IMR-90 (cell line): ENCODE measurements at regions not wholly inside any gene's neighbourhood (a gene's known extent, or its start where the extent isn't known, plus 50 kb on each side); places are given as distances from the start of the nearest gene placed in this dataset.

Experiments used
- ATAC-seq: fragments of 200-7000 bp; cut with Tn5 transposase; 2 replicates; pipeline ENCODE4 v1.9.1; 2020; ENCODE audit warnings: low read depth, mild to moderate bottlenecking, moderate library complexity
- BruUV-seq: library from RNA; stranded (reverse); fragments of 400-500 nt; replicated peaks from 2 replicates; lab custom pipeline; 2021; lab: Mats Ljungman, UMichigan
- CTCF ChIA-PET: fragments of 300-600 bp; formaldehyde crosslinking; extraction: SDS; loops from one replicate; lab custom pipeline; 2021; ENCODE audit warnings: antibody characterized with exemption; lab: Yijun Ruan, JAX
- POLR2A ChIA-PET: fragments of 300-600 bp; sonication (Branson Sonifier 250); formaldehyde crosslinking; loops from one replicate; lab custom pipeline; 2022; ENCODE audit warnings: antibody characterized with exemption; ENCODE audit not compliant: unreplicated experiment; lab: Charles Lee
- DNase-seq: peaks from one replicate; pipeline ENCODE4 v3.0.0; 2013
- H2AFZ ChIP-seq: replicated peaks from 2 replicates; pipeline ENCODE3; 2013; ENCODE audit warnings: low read length, mild to moderate bottlenecking; ENCODE audit not compliant: poor library complexity
- H2AK5ac ChIP-seq: 2 replicates; pipeline ENCODE4 v1.6.1; 2013; ENCODE audit warnings: low read depth, low read length, inconsistent platforms
- H2AK9ac ChIP-seq: replicated peaks from 2 replicates; pipeline ENCODE3; 2013; ENCODE audit warnings: mild to moderate bottlenecking, low read depth, low read length, moderate library complexity; ENCODE audit not compliant: poor library complexity
- H2BK120ac ChIP-seq: 2 replicates; pipeline ENCODE4 v1.6.1; 2013; ENCODE audit warnings: low read depth, low read length, inconsistent platforms
- H2BK15ac ChIP-seq: 3 replicates; pipeline ENCODE4 v1.6.1; 2013; ENCODE audit warnings: low read depth, low read length, inconsistent platforms
- H2BK20ac ChIP-seq: 2 replicates; pipeline ENCODE4 v1.6.1; 2013; ENCODE audit warnings: low read depth, mild to moderate bottlenecking, inconsistent platforms, low read length, moderate library complexity
- H2BK5ac ChIP-seq: 2 replicates; pipeline ENCODE4 v1.6.1; 2013; ENCODE audit warnings: mild to moderate bottlenecking, low read depth, low read length, inconsistent platforms; ENCODE audit not compliant: poor library complexity, severe bottlenecking
- H3K14ac ChIP-seq: replicated peaks from 2 replicates; pipeline ENCODE4 v1.6.1; 2013; ENCODE audit warnings: low read depth, low read length, inconsistent platforms
- H3K18ac ChIP-seq: 2 replicates; pipeline ENCODE4 v1.6.1; 2013; ENCODE audit warnings: low read depth, low read length, control low read depth
- H3K23ac ChIP-seq: 2 replicates; pipeline ENCODE4 v1.6.1; 2013; ENCODE audit warnings: low read depth, low read length, inconsistent platforms
- H3K27ac ChIP-seq: 2 replicates; pipeline ENCODE4 v1.5.1; 2013; ENCODE audit warnings: mild to moderate bottlenecking, control low read depth, low read length; ENCODE audit not compliant: insufficient read depth
- H3K27me3 ChIP-seq: 2 replicates; pipeline ENCODE4 v1.6.1; 2013; ENCODE audit warnings: low read length; ENCODE audit not compliant: control insufficient read depth, insufficient read depth
- H3K36me3 ChIP-seq: 2 replicates; pipeline ENCODE4 v1.6.1; 2013; ENCODE audit warnings: low read length, mixed read lengths; ENCODE audit not compliant: control insufficient read depth, insufficient read depth
- H3K4ac ChIP-seq: 2 replicates; pipeline ENCODE4 v1.6.1; 2013; ENCODE audit warnings: low read depth, low read length, inconsistent platforms
- H3K4me1 ChIP-seq: 2 replicates; pipeline ENCODE4 v1.6.1; 2013; ENCODE audit warnings: low read length, mixed read lengths; ENCODE audit not compliant: control insufficient read depth, insufficient read depth
- H3K4me2 ChIP-seq: 2 replicates; pipeline ENCODE4 v1.6.1; 2013; ENCODE audit warnings: low read depth, mild to moderate bottlenecking, control low read depth, low read length, moderate library complexity
- H3K4me3 ChIP-seq: 2 replicates; pipeline ENCODE4 v1.5.1; 2013; ENCODE audit warnings: low read depth, mild to moderate bottlenecking, control low read depth, low read length, moderate library complexity; ENCODE audit not compliant: insufficient read depth
- H3K56ac ChIP-seq: 2 replicates; pipeline ENCODE4 v1.6.1; 2013; ENCODE audit warnings: low read length, inconsistent platforms; ENCODE audit not compliant: insufficient read depth; ENCODE audit errors: extremely low read depth
- H3K79me1 ChIP-seq, 2 experiments: 2 replicates each; pipeline ENCODE4 v1.6.1; 2013; ENCODE audit warnings: low read length in 2 of 2, inconsistent platforms in 1 of 2, low read depth in 1 of 2
- H3K9ac ChIP-seq: 2 replicates; pipeline ENCODE4 v1.6.1; 2013; ENCODE audit warnings: low read depth, low read length, control low read depth
- H3K9me1 ChIP-seq: 2 replicates; pipeline ENCODE4 v1.6.1; 2013; ENCODE audit warnings: low read length, inconsistent platforms; ENCODE audit not compliant: insufficient read depth
- H3K9me3 ChIP-seq: 2 replicates; pipeline ENCODE4 v1.6.1; 2013; ENCODE audit warnings: low read length; ENCODE audit not compliant: control insufficient read depth, insufficient read depth
- H4K20me1 ChIP-seq: 2 replicates; pipeline ENCODE4 v1.6.1; 2013; ENCODE audit warnings: low read length, inconsistent platforms; ENCODE audit not compliant: insufficient read depth
- H4K5ac ChIP-seq: 2 replicates; pipeline ENCODE4 v1.6.1; 2013; ENCODE audit warnings: mild to moderate bottlenecking, low read depth, low read length, control low read depth
- H4K8ac ChIP-seq, 2 experiments: 2 replicates each; pipeline ENCODE4 v1.6.1; 2013; ENCODE audit warnings: low read depth in 2 of 2, low read length in 2 of 2, control low read depth in 1 of 2, inconsistent platforms in 1 of 2
- H4K91ac ChIP-seq: 2 replicates; pipeline ENCODE4 v1.6.1; 2013; ENCODE audit warnings: low read depth, low read length, inconsistent platforms; ENCODE audit not compliant: insufficient read depth
- BHLHE40 ChIP-seq: fragments of 150-350 bp; IDR thresholded peaks from 2 replicates; pipeline ENCODE4 v1.6.1; 2016; ENCODE audit warnings: mild to moderate bottlenecking, low read depth, low read length
- CEBPB ChIP-seq: IDR thresholded peaks from 2 replicates; pipeline ENCODE4 v1.6.1; 2012; ENCODE audit warnings: low read depth, low read length, improper control_type of control experiment
- CHD1 ChIP-seq: IDR thresholded peaks from 2 replicates; pipeline ENCODE4 v1.6.1; 2012; ENCODE audit warnings: low read depth, low read length, improper control_type of control experiment
- FOS ChIP-seq: fragments of 150-350 bp; IDR thresholded peaks from 2 replicates; pipeline ENCODE4 v1.6.1; 2016; ENCODE audit warnings: low read depth, low read length
- MAFK ChIP-seq: IDR thresholded peaks from 2 replicates; pipeline ENCODE4 v1.6.1; 2012; ENCODE audit warnings: low read depth, low read length, improper control_type of control experiment
- MAZ ChIP-seq: IDR thresholded peaks from 2 replicates; pipeline ENCODE4 v1.6.1; 2012; ENCODE audit warnings: low read depth, mild to moderate bottlenecking, low read length, improper control_type of control experiment, moderate library complexity, borderline replicate concordance
- MXI1 ChIP-seq: IDR thresholded peaks from 2 replicates; pipeline ENCODE4 v1.6.1; 2012; ENCODE audit warnings: low read depth, mild to moderate bottlenecking, low read length, moderate library complexity, borderline replicate concordance
- RCOR1 ChIP-seq: IDR thresholded peaks from 2 replicates; pipeline ENCODE4 v1.6.1; 2012; ENCODE audit warnings: mild to moderate bottlenecking, low read length, improper control_type of control experiment; ENCODE audit not compliant: insufficient replicate concordance
- RFX5 ChIP-seq: IDR thresholded peaks from 2 replicates; pipeline ENCODE4 v1.8.0; 2012; ENCODE audit warnings: low read depth, mild to moderate bottlenecking, low read length, moderate library complexity
- SMC3 ChIP-seq: fragments of 150-350 bp; IDR thresholded peaks from 2 replicates; pipeline ENCODE4 v1.6.1; 2016; ENCODE audit warnings: low read depth, mild to moderate bottlenecking, antibody characterized with exemption, low read length, moderate library complexity
- WGBS, 2 experiments: methylation state at CpG; one replicate each; pipeline versions ENCODE4 v1.1.5 to v1.1.7; 2013; ENCODE audit warnings: missing lambda C conversion rate in 2 of 2; ENCODE audit not compliant: insufficient read length in 1 of 2; ENCODE audit errors: extremely low coverage in 2 of 2; 5-methylcytosine and 5-hydroxymethylcytosine counted together
- dilution Hi-C: fragments of 300-500 bp; cut with HindIII; formaldehyde crosslinking; loops from one replicate; pipeline ENCODE4 v1.14.3; 2018; ENCODE audit warnings: low sequenced_read_pairs; ENCODE audit not compliant: unreplicated experiment
- in situ Hi-C: fragments of 300-500 bp; cut with MboI; formaldehyde crosslinking; loops from 3 replicates; pipeline ENCODE4 v1.14.3; 2019; ENCODE audit warnings: low sequenced_read_pairs, inconsistent platforms, mixed read lengths
- intact Hi-C: fragments of 100-400 bp; cut with micrococcal nuclease; formaldehyde crosslinking; loops from 2 replicates; pipeline ENCODE4 v1.10.0; 2022
- TF ChIP-seq, protein P1 (sequence below): fragments of 150-350 bp; IDR thresholded peaks from 2 replicates; pipeline ENCODE4 v1.6.1; 2017; ENCODE audit warnings: mild to moderate bottlenecking, antibody characterized with exemption, low read length, low read depth
- TF ChIP-seq, protein P2 (sequence below): conservative IDR thresholded peaks from 2 replicates; pipeline ENCODE4 v1.5.1; 2012; ENCODE audit warnings: mild to moderate bottlenecking, low read depth, low read length, improper control_type of control experiment
- TF ChIP-seq, protein P3 (sequence below): fragments of 150-350 bp; IDR thresholded peaks from 2 replicates; pipeline ENCODE4 v1.6.1; 2016; ENCODE audit warnings: low read depth, mild to moderate bottlenecking, low read length, moderate library complexity, borderline replicate concordance

DNA sequence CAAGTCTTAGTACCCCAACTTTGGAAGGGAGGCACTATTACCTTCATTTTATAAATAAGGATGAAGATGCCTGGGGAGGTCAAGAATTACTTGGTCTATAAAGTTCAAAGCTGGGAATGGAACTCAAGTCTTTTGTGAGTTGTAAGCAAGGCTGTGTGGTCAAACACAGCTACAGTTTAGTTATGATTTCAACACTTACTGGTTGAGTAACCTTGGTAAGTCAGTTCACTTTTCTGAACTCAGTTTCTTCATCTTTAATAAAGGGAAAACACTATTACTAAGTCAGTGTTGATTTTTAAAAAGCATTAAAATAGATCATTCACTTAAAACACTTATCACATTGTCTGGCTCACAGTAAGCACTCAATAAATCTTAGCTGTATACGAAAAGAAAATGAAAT, 200.4 kb upstream of the ADAMTS9 start:
- in situ Hi-C loops = no loop called here
- Histone ChIP-seq H2AK9ac (no peak overlapping the region), H3K14ac (no peak overlapping the region), H3K4me1 (peaks cover 4% of the 10 kb centered on the region; the same call in 1 of the 2 replicates), H3K23ac (no peak overlapping the region), H2BK15ac (no peak overlapping the region), H4K8ac (no peak overlapping the region), H2BK5ac (no peak overlapping the region), H3K4me3 (no peak overlapping the region), H3K9me1 (no peaks in the 10 kb centered on the region), H3K9ac (no peak overlapping the region), H2BK120ac (no peak overlapping the region), H4K5ac (no peak overlapping the region), H3K79me1 (no peaks in the 10 kb centered on the region), H4K20me1 (no peaks in the 10 kb centered on the region), H2AFZ (no peak overlapping the region), H3K56ac (no peak overlapping the region), H3K18ac (no peak overlapping the region), H3K4ac (no peak overlapping the region), H3K36me3 (no peaks in the 10 kb centered on the region), H2BK20ac (no peak overlapping the region), H3K27ac (no peak overlapping the region), H4K91ac (no peak overlapping the region), H3K9me3 (no peaks in the 10 kb centered on the region), H3K4me2 (no peak overlapping the region), H2AK5ac (no peak overlapping the region), H3K27me3 (no peaks in the 10 kb centered on the region)
- no TSS peak for BruUV-seq
- TF ChIP-seq MAZ (no peak), RCOR1 (no peak), SMC3 (no peak), MAFK (no peak), CEBPB (no peak), CHD1 (no peak), BHLHE40 (no peak), FOS (no peak), RFX5 (no peak), MXI1 (no peak)
- TF ChIP-seq, protein P1, sequence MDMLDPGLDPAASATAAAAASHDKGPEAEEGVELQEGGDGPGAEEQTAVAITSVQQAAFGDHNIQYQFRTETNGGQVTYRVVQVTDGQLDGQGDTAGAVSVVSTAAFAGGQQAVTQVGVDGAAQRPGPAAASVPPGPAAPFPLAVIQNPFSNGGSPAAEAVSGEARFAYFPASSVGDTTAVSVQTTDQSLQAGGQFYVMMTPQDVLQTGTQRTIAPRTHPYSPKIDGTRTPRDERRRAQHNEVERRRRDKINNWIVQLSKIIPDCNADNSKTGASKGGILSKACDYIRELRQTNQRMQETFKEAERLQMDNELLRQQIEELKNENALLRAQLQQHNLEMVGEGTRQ = no peak
- TF ChIP-seq, protein P2, sequence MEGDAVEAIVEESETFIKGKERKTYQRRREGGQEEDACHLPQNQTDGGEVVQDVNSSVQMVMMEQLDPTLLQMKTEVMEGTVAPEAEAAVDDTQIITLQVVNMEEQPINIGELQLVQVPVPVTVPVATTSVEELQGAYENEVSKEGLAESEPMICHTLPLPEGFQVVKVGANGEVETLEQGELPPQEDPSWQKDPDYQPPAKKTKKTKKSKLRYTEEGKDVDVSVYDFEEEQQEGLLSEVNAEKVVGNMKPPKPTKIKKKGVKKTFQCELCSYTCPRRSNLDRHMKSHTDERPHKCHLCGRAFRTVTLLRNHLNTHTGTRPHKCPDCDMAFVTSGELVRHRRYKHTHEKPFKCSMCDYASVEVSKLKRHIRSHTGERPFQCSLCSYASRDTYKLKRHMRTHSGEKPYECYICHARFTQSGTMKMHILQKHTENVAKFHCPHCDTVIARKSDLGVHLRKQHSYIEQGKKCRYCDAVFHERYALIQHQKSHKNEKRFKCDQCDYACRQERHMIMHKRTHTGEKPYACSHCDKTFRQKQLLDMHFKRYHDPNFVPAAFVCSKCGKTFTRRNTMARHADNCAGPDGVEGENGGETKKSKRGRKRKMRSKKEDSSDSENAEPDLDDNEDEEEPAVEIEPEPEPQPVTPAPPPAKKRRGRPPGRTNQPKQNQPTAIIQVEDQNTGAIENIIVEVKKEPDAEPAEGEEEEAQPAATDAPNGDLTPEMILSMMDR = no peak
- TF ChIP-seq, protein P3, sequence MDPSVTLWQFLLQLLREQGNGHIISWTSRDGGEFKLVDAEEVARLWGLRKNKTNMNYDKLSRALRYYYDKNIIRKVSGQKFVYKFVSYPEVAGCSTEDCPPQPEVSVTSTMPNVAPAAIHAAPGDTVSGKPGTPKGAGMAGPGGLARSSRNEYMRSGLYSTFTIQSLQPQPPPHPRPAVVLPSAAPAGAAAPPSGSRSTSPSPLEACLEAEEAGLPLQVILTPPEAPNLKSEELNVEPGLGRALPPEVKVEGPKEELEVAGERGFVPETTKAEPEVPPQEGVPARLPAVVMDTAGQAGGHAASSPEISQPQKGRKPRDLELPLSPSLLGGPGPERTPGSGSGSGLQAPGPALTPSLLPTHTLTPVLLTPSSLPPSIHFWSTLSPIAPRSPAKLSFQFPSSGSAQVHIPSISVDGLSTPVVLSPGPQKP = no peak
- intact Hi-C loops = no loop called here
- peak; percentile 37; the same call in 1 of the 2 replicates for ATAC-seq
- dilution Hi-C loops = no loop called here
- POLR2A ChIA-PET = no interaction called here
- CTCF ChIA-PET = interaction anchor here (0.5 kb wide), 1 partner anchor 172 kb away, joined by 3 read pairs; no protein-coding TSS in a partner anchor
- WGBS, 2 experiments = no CpG with 5 or more reads among the region's 1 CpG
- DNase-seq = peak; percentile 37
